ENCODE measurements at regions not wholly inside any gene's neighbourhood (a gene's known extent, or its start where the extent isn't known, plus 50 kb on each side); places are given as distances from the start of the nearest gene placed in this dataset.

GRCh38 chr10:128629111-128630096 is 503.2 kb upstream of the MKI67 start:
- no peaks in the 10 kb centered on the region for H3K36me3 ChIP-seq (ENCODE audit: control insufficient read depth, insufficient read depth, low read length)
- ChIA-PET POLR2A (interaction anchor here (1.6 kb wide), 1 partner anchor 10 kb away, joined by 3 read pairs; no protein-coding TSS in a partner anchor), CTCF (ENCODE audit: low intra/inter-chr PET ratio) (no interaction called here)
- intact Hi-C loops (cut with micrococcal nuclease), result loop anchor here (1.0 to 5.0 kb wide), 4 partner anchors 30 to 228 kb away; no protein-coding TSS in a partner anchor
- no TSS peak for BruUV-seq (replicated peaks)
- H3K4me1 ChIP-seq (replicated peaks in 1 of 2; ENCODE audit: control insufficient read depth in 2 of 2, insufficient read depth in 2 of 2, low read length in 2 of 2), result peaks cover 15 to 17% of the 10 kb centered on the region in 2 experiments; a peak in 4 of 5 replicates
- H3K27me3 ChIP-seq (ENCODE audit: control insufficient read depth in 2 of 2, insufficient read depth in 2 of 2, low read length in 2 of 2), result no peaks in the 10 kb centered on the region
- no peaks in the 10 kb centered on the region for H3K9me1 ChIP-seq (ENCODE audit: control insufficient read depth, insufficient read depth, low read length)
- H3K9ac ChIP-seq (ENCODE audit: insufficient read depth in 1 of 2, low read depth in 2 of 2, low read length in 2 of 2), result peak overlapping the region; percentile 53 to 76; a peak in 3 of 4 replicates
- DNase-seq (ENCODE audit: extremely low read depth in 1 of 4, low spot score in 3 of 4), result peak; percentile 53 to 84 (median 64)
- H3K27ac ChIP-seq (ENCODE audit: extremely low read depth, low read depth, low read length), result peak overlapping the region; percentile 80
- in situ Hi-C loops (cut with MboI), result no loop called here
- 11% methylated on average over 15 of the region's 17 CpGs for WGBS (ENCODE audit: insufficient coverage, low coverage, missing lambda C conversion rate)
- no peaks in the 10 kb centered on the region for H4K20me1 ChIP-seq (replicated peaks; ENCODE audit: control insufficient read depth, insufficient read depth, low read length)
- peak; percentile 91 for FAIRE-seq
- peaks cover 2% of the 10 kb centered on the region; the same call in 1 of the 2 replicates for H3K9me3 ChIP-seq (replicated peaks; ENCODE audit: control insufficient read depth, insufficient read depth, low read depth, low read length)
- H3K4me2 ChIP-seq (ENCODE audit: insufficient read depth, low read length), result peak overlapping the region; percentile 52
- ATAC-seq, result peak; percentile 90
- peak overlapping the region; percentile 92 for H2AFZ ChIP-seq (ENCODE audit: low read depth, low read length)
- H3K4me3 ChIP-seq, result no peak overlapping the region
- H3K79me2 ChIP-seq (ENCODE audit: control insufficient read depth, insufficient read depth, low read length), result no peaks in the 10 kb centered on the region
- TF ChIP-seq STAG1 (CRISPR knock-in tag; IDR thresholded peaks at IDR 0.05; ENCODE audit: borderline replicate concordance) (no peak), RBFOX2 (IDR thresholded peaks at IDR 0.05; ENCODE audit: low read depth, low read length) (peak; percentile 49), ZFP1 (CRISPR knock-in tag; IDR thresholded peaks at IDR 0.05) (no peak), XRCC3 (IDR thresholded peaks at IDR 0.05) (no peak), GABPB1 (CRISPR knock-in tag; IDR thresholded peaks at IDR 0.05) (0 out of 2 replicates have a peak, but pooled peaks have one; percentile 40), FOXA1 (IDR thresholded peaks at IDR 0.05; ENCODE audit: borderline replicate concordance) (no peak), ATF2 (CRISPR knock-in tag; IDR thresholded peaks at IDR 0.05) (no peak), FOS (IDR thresholded peaks at IDR 0.05; ENCODE audit: extremely low read depth, insufficient read length) (peak; percentile 52), JUNB (CRISPR knock-in tag; conservative IDR thresholded peaks at IDR 0.05) (0 out of 2 replicates have a peak, but pooled peaks have one; percentile 33), EP400 (IDR thresholded peaks at IDR 0.05) (0 out of 2 replicates have a peak, but pooled peaks have one; percentile 26), ZBTB11 (CRISPR knock-in tag; IDR thresholded peaks at IDR 0.05) (peak in 1 of 3 experiments; percentile 51; a peak in 1 of 6 replicates), ZNF511 (CRISPR knock-in tag; IDR thresholded peaks at IDR 0.05) (no peak), ZC3H4 (CRISPR knock-in tag; IDR thresholded peaks at IDR 0.05; ENCODE audit: borderline replicate concordance) (no peak), ATF7 (IDR thresholded peaks at IDR 0.05) (peak; percentile 47; the same call in 1 of the 2 replicates), ARHGAP35 (IDR thresholded peaks at IDR 0.05; ENCODE audit: partially characterized antibody) (no peak)

All from K562 (cell line).